AG09319 (cell line): ENCODE measurements at regions not wholly inside any gene's neighbourhood (a gene's known extent, or its start where the extent isn't known, plus 50 kb on each side); places are given as distances from the start of the nearest gene placed in this dataset.
"Not testable (repeated sequence)": the region's sequence is repeated elsewhere in the genome, so short reads cannot be mapped to it uniquely, and the experiment has no call there.

Experiments used
- DNase-seq: peaks from one replicate; pipeline ENCODE4 v3.0.0-alpha.2; 2010; ENCODE audit warnings: low read depth; ENCODE audit errors: extremely low read depth
- CTCF ChIP-seq: IDR thresholded peaks from 2 replicates; pipeline ENCODE4 v1.5.1; 2011; ENCODE audit warnings: low read depth, mild to moderate bottlenecking, inconsistent platforms, low read length, moderate library complexity

GRCh38 chr12:83514372-83514771, 827.7 kb downstream of the TMTC2 start:
- DNase-seq, result no peak

GRCh38 chr12:83506841-83507240, 820.1 kb downstream of the TMTC2 start:
- no peak for TF ChIP-seq CTCF
- DNase-seq, result no peak

More at GRCh38 chr12:83514372-83514771, 827.7 kb downstream of the TMTC2 start:
- TF ChIP-seq CTCF, result no peak

GRCh38 chr12:83505586-83505985, 818.9 kb downstream of the TMTC2 start:
- no peak for TF ChIP-seq CTCF
- no peak for DNase-seq

- DNase-seq, result not testable (repeated sequence)
Observed at GRCh38 chr12:83499894-83500293, 813.2 kb downstream of the TMTC2 start.

GRCh38 chr12:83477696-83478095, 791.0 kb downstream of the TMTC2 start:
- no peak for DNase-seq
- TF ChIP-seq CTCF, result no peak

GRCh38 chr12:83476695-83477690, 790.3 kb downstream of the TMTC2 start:
- TF ChIP-seq CTCF, result no peak
- no peak for DNase-seq

GRCh38 chr12:83476006-83476405, 789.3 kb downstream of the TMTC2 start:
- no peak for DNase-seq
- no peak for TF ChIP-seq CTCF
